Astrocyte of the hippocampus (primary cell): ENCODE measurements at regions not wholly inside any gene's neighbourhood (a gene's known extent, or its start where the extent isn't known, plus 50 kb on each side); places are given as distances from the start of the nearest gene placed in this dataset.

Experiments
- DNase-seq: peaks from one replicate; pipeline ENCODE4 v3.0.0; 2011; ENCODE audit warnings: low read depth, low spot score

DNA sequence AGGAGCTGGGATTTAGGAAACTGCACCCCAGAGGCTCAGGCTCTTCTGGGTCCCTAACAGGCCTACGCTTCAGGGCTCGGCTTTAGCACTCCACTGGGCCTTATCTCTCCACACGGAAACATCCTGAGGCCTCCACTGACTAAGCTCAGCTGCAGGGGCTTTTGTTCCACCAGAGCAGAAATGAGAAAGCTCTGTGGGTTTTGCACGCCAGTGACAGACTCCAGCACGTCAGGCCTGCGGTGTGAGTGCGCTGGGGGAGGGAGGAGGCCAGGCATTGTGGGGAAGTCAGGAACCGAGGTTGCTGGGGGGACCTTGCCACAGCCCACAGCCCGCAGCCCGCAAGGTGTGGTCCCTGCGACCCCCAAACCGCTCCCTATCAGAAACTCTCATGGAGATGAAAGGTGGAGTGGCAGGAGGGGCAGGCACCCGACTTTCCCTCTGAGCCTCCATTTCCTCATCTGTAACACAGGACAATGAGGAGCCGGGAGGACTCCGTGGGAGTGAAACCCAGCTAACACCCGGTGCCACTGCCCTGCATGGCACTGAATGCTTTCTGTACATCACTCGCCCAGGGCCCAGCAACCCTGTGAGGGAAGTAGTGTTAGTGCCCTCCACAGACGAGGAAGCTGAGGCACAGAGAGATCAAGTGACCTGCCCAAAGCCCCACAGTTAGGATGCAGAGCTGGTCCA is 106.5 kb downstream of the TPRA1 start:
- DNase-seq = peak; percentile 12

DNA sequence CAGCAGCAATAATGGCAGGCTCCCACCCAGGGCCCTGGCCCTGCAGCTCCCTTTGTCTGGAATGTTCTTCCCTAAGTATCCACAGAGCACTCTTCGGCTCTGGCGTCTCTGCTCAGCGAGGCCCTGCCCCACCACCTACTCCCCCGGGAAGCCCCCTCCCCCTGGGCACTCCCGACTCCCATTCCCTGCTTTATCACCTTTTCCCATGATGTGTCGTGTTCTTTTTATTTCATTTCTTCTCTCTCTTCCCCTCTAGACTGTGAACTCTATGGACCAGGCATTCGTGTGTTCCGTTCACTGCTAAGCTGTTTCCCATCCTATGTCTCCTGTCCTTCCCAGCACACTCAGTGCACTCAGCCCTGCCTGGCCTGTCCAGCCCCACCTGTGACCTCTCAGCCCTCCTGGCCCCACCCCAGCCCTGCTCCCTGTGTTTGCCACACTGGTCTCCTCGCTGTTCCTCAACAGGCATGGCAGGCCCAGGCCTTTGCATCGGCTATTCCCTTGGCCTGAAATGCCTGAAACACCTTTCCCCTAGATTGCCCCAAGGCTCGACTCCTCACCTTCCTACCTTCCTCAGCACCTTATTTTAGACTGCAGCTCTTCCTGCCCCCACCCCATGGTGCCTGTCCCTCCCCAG is 107.4 kb downstream of the TPRA1 start:
- DNase-seq = no peak

GRCh38 chr3:127482216-127483004 is 108.1 kb downstream of the TPRA1 start:
- peak; percentile 61 for DNase-seq

DNA sequence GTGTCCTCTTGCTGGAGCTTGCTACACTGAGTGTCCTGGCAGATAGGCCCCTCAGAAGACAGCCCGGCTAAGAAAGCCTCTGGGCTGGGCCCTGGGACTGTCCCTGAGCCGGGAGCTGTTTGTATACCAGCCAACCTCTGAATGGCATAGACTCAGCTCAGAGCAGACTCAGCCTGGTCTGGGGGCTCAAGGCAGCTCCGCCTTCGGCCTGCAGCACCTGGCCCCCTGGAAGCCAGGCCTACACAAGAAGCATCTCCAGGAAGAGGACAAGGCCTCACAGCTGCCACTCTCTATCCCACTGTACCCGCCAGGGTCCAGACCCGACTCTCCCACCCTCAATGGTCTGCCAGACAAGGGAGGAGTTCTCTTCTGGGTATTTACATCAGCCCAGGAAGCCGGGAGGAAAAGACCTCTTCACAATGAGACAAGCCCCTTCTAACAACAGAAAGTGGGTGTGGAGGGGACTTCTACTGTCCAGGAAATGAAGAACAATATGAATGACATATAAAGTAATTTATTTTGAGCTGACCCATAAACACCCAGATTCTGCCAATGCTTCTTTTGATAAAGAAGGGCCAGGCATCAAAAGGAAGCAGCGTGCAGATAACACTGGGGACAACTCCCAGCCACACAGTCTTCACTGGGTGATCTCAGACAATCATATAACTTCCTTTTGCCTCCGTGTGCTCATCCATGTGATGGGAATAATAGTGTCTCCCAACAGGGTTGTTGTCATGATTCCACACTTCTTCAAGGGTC is 110.2 kb downstream of the TPRA1 start:
- DNase-seq = no peak

GRCh38 chr3:127479449-127479848 is 111.1 kb downstream of the TPRA1 start:
- no peak for DNase-seq

DNA sequence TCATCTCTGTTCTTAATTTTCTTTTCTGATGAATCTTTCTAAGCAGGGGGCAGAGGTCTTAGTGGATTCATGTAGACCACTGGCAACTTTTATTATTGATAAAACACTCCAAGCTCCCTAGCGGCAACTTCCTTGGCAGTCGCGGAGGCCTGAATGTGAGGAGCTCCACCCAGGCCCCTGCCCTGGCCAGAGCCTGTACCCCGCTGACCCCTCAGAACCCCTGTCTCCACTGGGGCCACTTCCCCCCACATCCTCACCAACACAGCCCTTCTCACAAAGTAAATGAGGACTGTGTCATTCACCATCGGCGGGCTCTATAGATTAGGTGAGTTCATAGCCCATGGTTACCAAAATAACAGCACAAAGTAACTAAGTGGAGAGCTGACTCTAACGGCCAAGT is 111.6 kb downstream of the TPRA1 start:
- DNase-seq = no peak

DNA sequence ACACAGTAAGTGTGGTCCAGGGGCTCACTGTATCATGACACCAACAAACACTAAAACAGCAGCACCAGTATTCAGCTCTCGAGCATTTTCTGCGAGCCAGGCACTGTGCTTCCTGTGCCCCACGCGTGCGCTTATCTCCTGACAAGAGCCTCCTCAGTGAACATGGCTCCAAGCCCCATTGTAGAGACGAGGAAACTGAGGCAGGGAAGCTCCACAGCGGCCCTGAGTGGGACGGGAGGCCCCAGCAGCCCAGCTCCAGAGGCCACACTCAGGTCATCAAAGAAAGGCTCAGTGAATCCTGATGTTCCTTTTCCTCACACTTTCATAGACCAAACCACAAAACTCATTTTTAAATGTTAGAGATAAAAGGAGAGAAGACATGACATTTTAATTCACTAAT is 113.1 kb downstream of the TPRA1 start:
- DNase-seq = no peak

DNA sequence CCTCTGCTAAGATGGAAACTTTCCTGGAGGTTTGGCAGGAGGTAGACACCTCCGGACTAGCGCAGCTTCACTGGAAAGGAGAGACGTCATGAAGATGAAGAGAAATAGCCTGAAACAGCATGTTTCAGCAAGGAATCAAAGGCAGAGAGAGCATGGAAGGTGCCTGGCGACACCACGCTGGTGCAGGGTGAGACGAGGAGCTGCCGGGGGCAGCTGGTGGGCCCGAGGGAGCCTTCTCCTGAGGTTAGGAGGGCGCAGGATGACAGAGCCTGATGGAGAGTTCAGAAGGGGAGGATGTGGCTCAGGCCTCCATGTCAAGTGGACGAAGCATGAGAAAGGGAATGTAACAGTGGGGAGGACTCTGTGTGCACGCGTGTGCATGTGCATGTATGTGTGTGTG is 113.6 kb downstream of the TPRA1 start:
- DNase-seq = no peak

DNA sequence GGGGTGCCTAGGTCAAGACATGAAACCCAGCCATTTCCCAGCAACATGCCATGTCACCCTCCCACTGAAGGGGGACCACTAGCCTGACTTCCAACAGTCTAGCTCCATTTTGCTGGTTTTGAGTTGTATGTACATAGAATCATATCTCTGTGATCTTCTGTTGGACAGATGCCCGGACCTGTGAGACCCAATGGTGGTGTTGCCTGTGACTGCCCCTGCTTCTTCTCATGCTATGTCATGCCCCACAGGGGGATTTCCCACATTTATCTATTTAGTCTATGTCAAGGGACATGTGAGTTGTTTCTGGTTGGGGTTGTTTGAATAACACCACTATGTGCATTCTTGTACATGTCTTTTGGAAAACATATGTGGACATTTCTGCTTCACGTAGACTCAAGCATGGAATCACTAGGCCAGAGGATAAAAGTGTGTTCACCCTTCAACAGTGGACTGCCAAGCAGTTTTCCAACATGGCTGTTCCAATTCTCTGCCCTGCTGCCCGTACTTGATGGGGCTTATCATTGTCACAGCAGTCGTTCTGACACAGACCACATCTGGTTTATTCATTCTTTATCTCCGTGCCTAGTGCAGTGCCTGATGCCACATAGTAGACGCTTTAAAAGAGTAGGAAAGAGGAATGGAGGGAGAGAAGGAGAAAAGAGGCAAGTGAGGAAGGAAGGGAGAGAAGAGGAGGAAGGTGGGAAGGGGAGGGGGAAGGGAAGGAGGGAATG is 114.4 kb downstream of the TPRA1 start:
- no peak for DNase-seq

- DNase-seq = no peak
Observed at GRCh38 chr3:127475391-127475790, 115.1 kb downstream of the TPRA1 start.

GRCh38 chr3:127473244-127474024 is 117.1 kb downstream of the TPRA1 start:
- DNase-seq = no peak

GRCh38 chr3:127472506-127472905 is 118.0 kb downstream of the TPRA1 start:
- no peak for DNase-seq

- DNase-seq = no peak
Observed at GRCh38 chr3:127471142-127471541, 119.4 kb downstream of the TPRA1 start.

DNA sequence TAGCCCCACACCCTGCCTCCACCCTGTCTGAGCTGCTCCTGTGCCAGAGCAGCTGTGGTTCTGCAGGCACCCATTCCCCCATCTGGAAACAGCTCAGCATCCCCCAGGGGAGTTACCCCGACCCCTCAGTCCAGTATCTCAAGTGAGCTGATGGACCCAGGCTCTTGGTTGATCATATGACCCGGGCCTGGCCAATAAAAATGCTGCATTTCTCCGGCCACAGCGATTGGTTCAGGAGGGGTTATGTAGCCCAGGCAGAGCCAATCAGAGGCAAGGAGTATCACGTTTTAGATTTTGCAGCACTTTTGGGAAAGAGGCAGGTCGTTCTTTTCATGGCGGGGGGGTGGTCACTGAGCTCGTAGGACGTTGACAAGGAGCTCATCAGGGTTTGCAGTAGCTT is 120.8 kb downstream of the TPRA1 start:
- DNase-seq = no peak

- DNase-seq = no peak
Observed at GRCh38 chr3:127467391-127467790, 123.1 kb downstream of the TPRA1 start.

GRCh38 chr3:127464642-127465041 is 125.9 kb downstream of the TPRA1 start:
- DNase-seq = no peak

DNA sequence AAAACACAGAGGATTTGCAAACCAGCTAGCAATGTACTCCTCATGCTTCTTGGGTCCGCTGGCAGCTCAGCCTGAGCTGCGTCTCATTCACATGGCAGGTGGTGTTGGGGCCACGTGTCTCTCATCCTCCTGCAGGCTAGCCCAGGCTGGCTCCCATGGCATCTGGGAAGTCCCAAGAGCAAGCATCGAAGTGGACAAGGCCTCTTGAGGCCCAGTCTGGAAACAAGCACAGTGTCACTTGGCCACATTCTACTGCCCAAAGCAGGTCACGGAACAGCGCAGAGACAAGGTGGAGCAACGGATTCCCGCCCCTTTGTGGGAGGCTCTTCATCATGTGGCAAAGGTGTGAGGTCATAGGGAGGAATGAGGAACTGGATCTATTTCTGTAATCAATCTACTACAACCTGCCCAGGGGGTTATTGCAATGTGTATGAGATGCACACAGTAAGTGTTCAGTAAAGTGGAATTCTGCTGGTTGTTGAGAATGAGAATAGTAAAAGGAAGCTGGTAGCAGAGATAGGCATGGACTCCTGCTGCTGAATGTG is 128.3 kb downstream of the TPRA1 start:
- DNase-seq = no peak

DNA sequence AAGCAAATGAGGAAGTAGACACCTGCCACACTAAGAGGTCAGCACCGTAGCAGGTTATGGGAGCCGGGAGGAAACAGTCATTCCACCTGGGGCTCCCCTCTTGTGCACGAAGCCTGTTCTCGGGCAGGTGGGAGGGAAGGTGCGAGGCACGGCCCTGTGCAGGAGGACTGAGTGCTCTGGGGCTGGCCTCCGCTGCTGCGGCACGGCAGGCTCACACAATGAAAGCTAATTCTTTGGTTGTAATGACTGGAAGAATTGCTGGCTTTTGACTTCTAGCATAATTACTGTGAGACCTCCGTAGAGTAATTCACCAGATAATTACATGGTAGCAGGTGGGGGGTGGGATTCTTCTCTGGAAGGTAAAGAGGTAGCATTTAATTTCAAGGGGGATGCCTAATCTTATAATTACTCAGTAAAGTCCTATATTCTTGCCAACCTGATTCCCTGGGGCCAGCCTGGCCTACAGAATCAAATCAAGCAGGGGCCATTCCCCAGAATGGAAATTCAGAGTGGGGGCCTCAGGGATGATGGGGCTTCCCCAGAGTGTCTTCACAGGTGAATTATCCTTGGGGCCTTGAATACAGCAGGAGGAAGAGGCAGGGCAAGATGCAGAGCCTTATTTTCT is 129.1 kb downstream of the TPRA1 start:
- DNase-seq = no peak

GRCh38 chr3:127459891-127460290 is 130.6 kb downstream of the TPRA1 start:
- no peak for DNase-seq
